ENCODE measurements at regions not wholly inside any gene's neighbourhood (a gene's known extent, or its start where the extent isn't known, plus 50 kb on each side); places are given as distances from the start of the nearest gene placed in this dataset.
"Not testable (repeated sequence)": the region's sequence is repeated elsewhere in the genome, so short reads cannot be mapped to it uniquely, and the experiment has no call there.

GRCh38 chr11:135001581-135001980, 589.5 kb upstream of the B3GAT1 start:
- ChIA-PET RAD21 (ENCODE audit: low non-redundant PET in 1 of 2, low total read pairs in 2 of 2, uncharacterized antibody in 2 of 2, unreplicated experiment in 2 of 2) (no interaction called here), POLR2A (no interaction called here), CTCF (no interaction called here)
- H3K27me3 ChIP-seq (ENCODE audit: insufficient read depth, low read length): peaks cover 35% of the 10 kb centered on the region
- no peak overlapping the region for H3K9ac ChIP-seq (ENCODE audit: low read length)
- TF ChIP-seq SIN3A (IDR thresholded peaks at IDR 0.05; ENCODE audit: low read depth): no peak
- TF ChIP-seq RAD21 (IDR thresholded peaks at IDR 0.05; ENCODE audit: low read depth): no peak
- no peak for TF ChIP-seq REST (IDR thresholded peaks at IDR 0.05; ENCODE audit: low read depth)
- no peak for TF ChIP-seq ZFX (IDR thresholded peaks at IDR 0.05)
- TF ChIP-seq SRF (IDR thresholded peaks at IDR 0.05; ENCODE audit: low read depth): no peak
- TF ChIP-seq ZBTB33 (IDR thresholded peaks at IDR 0.05; ENCODE audit: extremely low read depth, insufficient replicate concordance, low read length): no peak
- TF ChIP-seq CBX3 (IDR thresholded peaks at IDR 0.05; ENCODE audit: low read depth): no peak
- TF ChIP-seq SP1 (IDR thresholded peaks at IDR 0.05; ENCODE audit: low read depth): no peak
- TF ChIP-seq JUND (IDR thresholded peaks at IDR 0.05): no peak
- no peak for TF ChIP-seq ZNF274 (IDR thresholded peaks at IDR 0.05; ENCODE audit: low read depth, low read length)
- no peak for TF ChIP-seq ELF1 (IDR thresholded peaks at IDR 0.05; ENCODE audit: borderline replicate concordance, low read depth)
- no peak for TF ChIP-seq EZH2phosphoT487 (IDR thresholded peaks at IDR 0.05; ENCODE audit: borderline replicate concordance)
- TF ChIP-seq YY1 (IDR thresholded peaks at IDR 0.05; ENCODE audit: extremely low read depth, insufficient replicate concordance, low read depth, low read length): no peak
- TF ChIP-seq POLR2A (IDR thresholded peaks at IDR 0.05; ENCODE audit: borderline replicate concordance, extremely low read depth, insufficient read depth, insufficient read length): no peak
- H3K4me1 ChIP-seq (ENCODE audit: control insufficient read depth in 1 of 2, insufficient read depth in 2 of 2, low read length in 2 of 2): no peaks in the 10 kb centered on the region
- no peaks in the 10 kb centered on the region for H3K9me2 ChIP-seq (ENCODE audit: insufficient read depth)
- BruUV-seq (replicated peaks): no TSS peak
- H4K20me1 ChIP-seq (ENCODE audit: insufficient read depth): no peaks in the 10 kb centered on the region
- H3K9me3 ChIP-seq (ENCODE audit: control insufficient read depth in 1 of 2, insufficient read depth in 1 of 2, low read depth in 1 of 2, low read length in 2 of 2): no peaks in the 10 kb centered on the region
- H3K79me2 ChIP-seq (ENCODE audit: insufficient read depth, low read length): no peaks in the 10 kb centered on the region
- no peak overlapping the region for H3K4me2 ChIP-seq (ENCODE audit: low read length)
- ATAC-seq (no peak), DNase-seq (ENCODE audit: low read depth, low spot score) (no peak)
- no peak overlapping the region for H3K27ac ChIP-seq (ENCODE audit: low read depth, low read length)
- no peaks in the 10 kb centered on the region for H3K36me3 ChIP-seq (ENCODE audit: control insufficient read depth in 1 of 2, insufficient read depth in 2 of 2, low read length in 2 of 2)
- H3K4me3 ChIP-seq (replicated peaks in 1 of 2; ENCODE audit: low read depth in 1 of 2, low read length in 2 of 2): no peak overlapping the region
- intact Hi-C loops (cut with micrococcal nuclease): no loop called here
- no peak overlapping the region for H2AFZ ChIP-seq (ENCODE audit: low read depth, low read length, poor library complexity, severe bottlenecking)

- BruUV-seq (replicated peaks); H3K9me2 ChIP-seq (ENCODE audit: insufficient read depth); H3K27ac ChIP-seq (ENCODE audit: low read depth, low read length); CTCF ChIA-PET; DNase-seq (ENCODE audit: low read depth, low spot score); H3K9ac ChIP-seq (ENCODE audit: low read length); H2AFZ ChIP-seq (ENCODE audit: low read depth, low read length, poor library complexity, severe bottlenecking); RAD21 ChIA-PET (ENCODE audit: low non-redundant PET in 1 of 2, low total read pairs in 2 of 2, uncharacterized antibody in 2 of 2, unreplicated experiment in 2 of 2); intact Hi-C loops (cut with micrococcal nuclease); H3K4me3 ChIP-seq (replicated peaks in 1 of 2; ENCODE audit: low read depth in 1 of 2, low read length in 2 of 2); ATAC-seq; H3K4me1 ChIP-seq (ENCODE audit: control insufficient read depth in 1 of 2, insufficient read depth in 2 of 2, low read length in 2 of 2); H3K79me2 ChIP-seq (ENCODE audit: insufficient read depth, low read length); POLR2A ChIA-PET; H3K36me3 ChIP-seq (ENCODE audit: control insufficient read depth in 1 of 2, insufficient read depth in 2 of 2, low read length in 2 of 2); H4K20me1 ChIP-seq (ENCODE audit: insufficient read depth); H3K9me3 ChIP-seq (ENCODE audit: control insufficient read depth in 1 of 2, insufficient read depth in 1 of 2, low read depth in 1 of 2, low read length in 2 of 2); H3K4me2 ChIP-seq (ENCODE audit: low read length): not testable (repeated sequence)
- H3K27me3 ChIP-seq (ENCODE audit: insufficient read depth, low read length): peaks cover 30% of the 10 kb centered on the region
These were observed 589.0 kb upstream of the B3GAT1 start for GRCh38 chr11:135001065-135001464.

Measured in HCT116 (cell line).